GM13976 (cell line): ENCODE measurements at regions not wholly inside any gene's neighbourhood (a gene's known extent, or its start where the extent isn't known, plus 50 kb on each side); places are given as distances from the start of the nearest gene placed in this dataset.
"Not testable (repeated sequence)": the region's sequence is repeated elsewhere in the genome, so short reads cannot be mapped to it uniquely, and the experiment has no call there.

Experiments used
- DNase-seq: peaks from one replicate; pipeline ENCODE4 v3.0.0; 2012; ENCODE audit warnings: low spot score
- CTCF ChIP-seq: IDR thresholded peaks from 2 replicates; pipeline ENCODE4 v1.5.1; 2012; ENCODE audit warnings: borderline replicate concordance, mild to moderate bottlenecking; ENCODE audit not compliant: insufficient read depth; ENCODE audit errors: extremely low read depth, missing control alignments, control extremely low read depth
- in situ Hi-C: fragments of 300-500 bp; cut with MboI; formaldehyde crosslinking; loops from one replicate; pipeline ENCODE4 v1.12.0; 2022; ENCODE audit warnings: low sequenced_read_pairs, mixed read lengths, inconsistent platforms; ENCODE audit not compliant: unreplicated experiment

GRCh38 chr13:62388515-62388914, 972.9 kb upstream of the PCDH20 start:
- no peak for DNase-seq
- no peak for TF ChIP-seq CTCF
- in situ Hi-C loops = no loop called here

- DNase-seq = no peak
- in situ Hi-C loops = no loop called here
- TF ChIP-seq CTCF = no peak
These were observed 972.0 kb upstream of the PCDH20 start for GRCh38 chr13:62387647-62388046.

- DNase-seq, in situ Hi-C loops: not testable (repeated sequence)
These were observed 963.6 kb upstream of the PCDH20 start for GRCh38 chr13:62379241-62379640.

- DNase-seq = no peak
- TF ChIP-seq CTCF = no peak
- in situ Hi-C loops = no loop called here
These were observed 962.2 kb upstream of the PCDH20 start for GRCh38 chr13:62377838-62378237.

- TF ChIP-seq CTCF = no peak
- in situ Hi-C loops = no loop called here
- no peak for DNase-seq
These were observed 960.0 kb upstream of the PCDH20 start for GRCh38 chr13:62375653-62376052.

- in situ Hi-C loops = loop anchor here (25.0 kb wide), 1 partner anchor 259 kb away; no protein-coding TSS in a partner anchor
- no peak for DNase-seq
- no peak for TF ChIP-seq CTCF
These were observed 956.1 kb upstream of the PCDH20 start for GRCh38 chr13:62371737-62372136.

GRCh38 chr13:62367971-62368370, 952.3 kb upstream of the PCDH20 start:
- in situ Hi-C loops = loop anchor here (25.0 kb wide), 1 partner anchor 256 kb away; no protein-coding TSS in a partner anchor
- not testable (repeated sequence) for DNase-seq

- TF ChIP-seq CTCF = no peak
- in situ Hi-C loops = loop anchor here (25.0 kb wide), 1 partner anchor 248 kb away; no protein-coding TSS in a partner anchor
- DNase-seq = no peak
These were observed 945.0 kb upstream of the PCDH20 start for GRCh38 chr13:62360609-62361008.
